ENCODE measurements at regions not wholly inside any gene's neighbourhood (a gene's known extent, or its start where the extent isn't known, plus 50 kb on each side); places are given as distances from the start of the nearest gene placed in this dataset.
"Not testable (repeated sequence)": the region's sequence is repeated elsewhere in the genome, so short reads cannot be mapped to it uniquely, and the experiment has no call there.

- H3K9me3 ChIP-seq (ENCODE audit: insufficient read depth in 2 of 2, low read depth in 1 of 2, low read length in 1 of 2); H4K91ac ChIP-seq (replicated peaks; ENCODE audit: insufficient read length, low read length); H2BK12ac ChIP-seq (ENCODE audit: low read depth, low read length); H2AK5ac ChIP-seq (ENCODE audit: low read depth, low read length); DNase-seq (ENCODE audit: low read depth in 1 of 2, low spot score in 2 of 2); H3K23ac ChIP-seq (ENCODE audit: insufficient read length); H3K4ac ChIP-seq (replicated peaks; ENCODE audit: insufficient read length, low read depth, low read length); H4K8ac ChIP-seq (ENCODE audit: extremely low read depth, insufficient read depth, low read length); FAIRE-seq; H3K56ac ChIP-seq (replicated peaks; ENCODE audit: insufficient read length, low read depth, low read length); H2BK20ac ChIP-seq (ENCODE audit: low read length); POLR2A ChIA-PET (ENCODE audit: partially characterized antibody); H3K14ac ChIP-seq (ENCODE audit: insufficient read length); H3K27me3 ChIP-seq (replicated peaks in 1 of 4; ENCODE audit: control insufficient read depth in 3 of 4, extremely low read depth in 1 of 4, insufficient read depth in 3 of 4, low read length in 3 of 4); H3K4me2 ChIP-seq (ENCODE audit: insufficient read depth in 1 of 2, low read depth in 2 of 2, low read length in 2 of 2); H2BK15ac ChIP-seq (ENCODE audit: low read length); H3K27ac ChIP-seq (ENCODE audit: low read depth, low read length); H3K79me2 ChIP-seq (ENCODE audit: control insufficient read depth in 1 of 2, insufficient read depth in 2 of 2, low read length in 2 of 2); H3K4me1 ChIP-seq (replicated peaks in 1 of 4; ENCODE audit: control insufficient read depth in 3 of 4, insufficient read depth in 4 of 4, low read length in 3 of 4); H2BK5ac ChIP-seq (ENCODE audit: low read depth, low read length); CTCF ChIA-PET (ENCODE audit: partially characterized antibody); H4K20me1 ChIP-seq (replicated peaks in 1 of 2; ENCODE audit: control insufficient read depth in 1 of 2, insufficient read depth in 2 of 2, low read length in 2 of 2); H3K79me1 ChIP-seq (ENCODE audit: low read depth, low read length); H4K5ac ChIP-seq (ENCODE audit: insufficient read length, low read depth, low read length); H3K36me3 ChIP-seq (ENCODE audit: control insufficient read depth in 2 of 4, insufficient read depth in 4 of 4, low read length in 3 of 4); H3K23me2 ChIP-seq (ENCODE audit: low read depth, low read length); H3K4me3 ChIP-seq (ENCODE audit: extremely low read depth in 1 of 4, insufficient read depth in 2 of 4, low read depth in 3 of 4, low read length in 4 of 4); H3K9ac ChIP-seq (replicated peaks in 1 of 4; ENCODE audit: extremely low read depth in 1 of 4, low read depth in 3 of 4, low read length in 3 of 4); H2BK120ac ChIP-seq (replicated peaks; ENCODE audit: low read depth, low read length); H2AFZ ChIP-seq (ENCODE audit: low read length); H3K18ac ChIP-seq (ENCODE audit: extremely low read depth, low read length): not testable (repeated sequence)
- WGBS, 2 experiments (ENCODE audit: extremely low coverage in 1 of 2, insufficient coverage in 1 of 2, insufficient read length in 1 of 2, insufficient replicate concordance in 2 of 2, low coverage in 1 of 2, low lambda C conversion rate in 2 of 2, missing lambda C conversion rate in 1 of 2): 85% methylated on average over 6 of the region's 6 CpGs; no CpG with 5 or more reads in 1 of the 2 experiments
These were observed 1144.9 kb downstream of the SORCS1 start for GRCh38 chr10:106019559-106019958.
